ENCODE measurements at regions not wholly inside any gene's neighbourhood (a gene's known extent, or its start where the extent isn't known, plus 50 kb on each side); places are given as distances from the start of the nearest gene placed in this dataset.
"Not testable (repeated sequence)": the region's sequence is repeated elsewhere in the genome, so short reads cannot be mapped to it uniquely, and the experiment has no call there.

GRCh38 chr5:109982966-109983534 is 293.3 kb downstream of the MAN2A1 start:
- intact Hi-C loops (cut with DNase I) = no loop called here
- DNase-seq (ENCODE audit: missing footprints) (no peak), ATAC-seq (no peak)

DNA sequence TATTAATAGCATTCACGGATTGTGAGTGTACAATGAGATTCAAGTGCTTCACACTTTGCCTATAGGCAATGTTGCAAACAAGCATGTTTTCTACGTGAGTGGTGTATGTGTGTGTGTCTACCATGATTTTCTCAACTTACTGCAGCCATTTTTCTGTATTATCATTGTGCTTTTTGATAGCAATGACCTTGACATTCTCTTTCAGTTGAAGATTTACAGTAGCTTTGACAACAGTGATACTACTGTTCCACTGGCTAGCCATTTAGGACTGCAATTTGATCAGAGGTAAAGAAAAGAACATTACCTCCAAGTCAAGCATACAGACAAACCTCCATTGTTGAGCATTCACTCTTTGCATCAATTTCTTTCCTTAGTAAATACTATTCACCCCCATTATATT is 297.0 kb downstream of the MAN2A1 start:
- DNase-seq (ENCODE audit: missing footprints) = no peak
- intact Hi-C loops (cut with DNase I) = no loop called here
- no peak for ATAC-seq

- DNase-seq (ENCODE audit: missing footprints) (no peak), ATAC-seq (no peak)
- intact Hi-C loops (cut with DNase I) = no loop called here
Measured at GRCh38 chr5:109987355-109987754, 297.6 kb downstream of the MAN2A1 start.

GRCh38 chr5:109987970-109988369 is 298.2 kb downstream of the MAN2A1 start:
- DNase-seq (ENCODE audit: missing footprints) = no peak
- intact Hi-C loops (cut with DNase I) = no loop called here
- ATAC-seq = no peak

GRCh38 chr5:109989161-109989560 is 299.4 kb downstream of the MAN2A1 start:
- intact Hi-C loops (cut with DNase I) = no loop called here
- no peak for ATAC-seq
- DNase-seq (ENCODE audit: missing footprints) = no peak

- no peak for ATAC-seq
- DNase-seq (ENCODE audit: missing footprints) = no peak
- intact Hi-C loops (cut with DNase I) = no loop called here
Measured at GRCh38 chr5:109989994-109990722, 300.4 kb downstream of the MAN2A1 start.

- intact Hi-C loops (cut with DNase I) = no loop called here
- ATAC-seq = no peak
- DNase-seq (ENCODE audit: missing footprints) = no peak
Measured at GRCh38 chr5:109990723-109991359, 301.1 kb downstream of the MAN2A1 start.

DNA sequence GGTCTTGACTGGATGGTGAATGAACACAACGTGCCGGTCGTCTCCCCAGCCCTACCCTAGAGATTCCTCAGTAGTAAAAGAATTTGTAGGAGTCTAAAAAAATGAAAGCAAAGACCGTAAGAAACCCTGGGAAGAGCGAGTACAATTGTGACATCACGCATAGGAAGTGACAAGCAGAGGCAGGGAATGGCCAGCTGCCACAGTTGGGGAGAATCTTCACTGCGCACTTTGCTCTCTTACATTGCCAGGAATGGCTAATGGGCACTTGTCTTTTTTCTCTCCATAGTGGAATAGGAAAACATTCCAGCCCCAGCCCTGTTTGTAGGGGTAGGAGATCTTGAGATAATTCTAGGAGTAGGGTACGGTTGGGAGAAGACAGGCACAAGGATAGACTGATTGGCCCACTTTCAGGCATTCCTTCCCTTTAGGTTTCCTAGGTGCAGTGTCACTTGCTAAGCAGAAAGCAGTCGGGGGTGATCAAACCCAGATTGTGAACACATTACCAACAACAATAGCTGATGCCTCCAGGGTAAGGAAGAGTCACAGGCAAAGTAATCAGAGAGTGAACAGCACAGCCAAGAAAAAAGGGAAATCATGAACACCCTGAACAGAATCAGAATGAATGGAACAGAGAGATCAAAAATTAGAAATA is 302.7 kb downstream of the MAN2A1 start:
- intact Hi-C loops (cut with DNase I) = no loop called here
- ATAC-seq (no peak), DNase-seq (ENCODE audit: missing footprints) (no peak)

DNA sequence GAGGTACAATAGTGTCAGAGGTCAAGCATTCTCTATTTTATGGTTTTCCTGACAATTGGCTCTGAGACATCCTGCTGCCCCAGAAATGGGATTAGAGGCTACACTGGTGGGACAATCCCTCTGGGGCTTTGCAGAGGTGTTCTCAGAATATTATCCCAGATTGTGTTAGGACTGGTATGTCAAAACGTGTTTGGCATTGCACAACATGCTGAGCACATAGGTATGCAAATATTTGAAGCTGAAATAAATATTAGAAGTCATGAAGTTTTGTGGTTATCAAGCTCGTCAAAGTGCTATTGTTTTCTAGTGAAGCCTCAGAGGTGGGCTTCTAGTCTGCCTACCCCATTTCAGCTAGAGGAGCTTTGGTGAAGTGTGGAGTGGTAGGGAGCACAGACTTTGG is 304.4 kb downstream of the MAN2A1 start:
- ATAC-seq (no peak), DNase-seq (ENCODE audit: missing footprints) (no peak)

DNA sequence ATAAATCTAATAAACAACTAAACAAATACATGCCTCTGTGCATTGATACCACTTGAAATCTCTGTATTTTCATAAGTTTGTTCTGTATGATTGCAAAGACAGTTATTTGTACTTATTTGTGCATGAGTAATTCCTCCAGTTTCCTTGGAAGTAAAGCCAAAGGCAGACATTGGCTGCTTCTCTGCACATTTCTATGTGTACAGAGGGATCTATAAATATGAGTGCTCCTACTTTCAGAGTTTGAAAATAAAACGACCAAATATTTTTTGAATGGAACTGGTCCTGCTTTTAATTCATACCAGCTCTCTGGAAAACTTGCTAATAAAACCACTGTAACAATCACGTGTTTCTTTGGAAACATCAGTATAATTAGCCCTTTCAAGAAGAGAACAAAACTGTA is 306.5 kb downstream of the MAN2A1 start:
- intact Hi-C loops (cut with DNase I) = no loop called here
- no peak for DNase-seq (ENCODE audit: missing footprints)
- no peak for ATAC-seq

More for the DNA sequence above, 304.4 kb downstream of the MAN2A1 start:
- intact Hi-C loops (cut with DNase I) = no loop called here

GRCh38 chr5:109997161-109997560 is 307.4 kb downstream of the MAN2A1 start:
- ATAC-seq (no peak), DNase-seq (ENCODE audit: missing footprints) (no peak)
- intact Hi-C loops (cut with DNase I) = no loop called here

- no peak for ATAC-seq
- no peak for DNase-seq (ENCODE audit: missing footprints)
- intact Hi-C loops (cut with DNase I) = no loop called here
Measured at GRCh38 chr5:109998208-109998607, 308.5 kb downstream of the MAN2A1 start.

DNA sequence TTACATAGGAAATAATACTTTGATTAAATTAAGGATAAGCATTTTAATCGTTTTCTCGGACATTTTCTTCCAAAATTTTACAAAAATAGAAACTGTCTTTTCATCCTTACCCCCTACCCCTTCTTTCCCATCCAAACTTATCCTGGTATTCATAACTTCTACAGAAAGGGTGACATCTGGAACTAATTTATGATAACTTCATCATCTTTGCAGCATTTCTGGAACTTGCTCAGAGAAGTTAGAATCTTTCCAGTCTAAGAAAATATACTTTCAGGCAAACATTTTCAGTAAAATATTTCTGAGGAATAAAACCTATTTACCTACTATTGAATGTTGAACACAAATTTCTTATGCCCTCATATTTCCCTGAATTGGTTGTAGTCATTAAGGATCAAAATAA is 309.0 kb downstream of the MAN2A1 start:
- ATAC-seq = no peak
- intact Hi-C loops (cut with DNase I) = no loop called here
- no peak for DNase-seq (ENCODE audit: missing footprints)

GRCh38 chr5:110001648-110002047 is 311.9 kb downstream of the MAN2A1 start:
- intact Hi-C loops (cut with DNase I) = loop anchor here (5.0 kb wide), 1 partner anchor 79 kb away; no protein-coding TSS in a partner anchor
- ATAC-seq = no peak
- DNase-seq (ENCODE audit: missing footprints) = no peak

DNA sequence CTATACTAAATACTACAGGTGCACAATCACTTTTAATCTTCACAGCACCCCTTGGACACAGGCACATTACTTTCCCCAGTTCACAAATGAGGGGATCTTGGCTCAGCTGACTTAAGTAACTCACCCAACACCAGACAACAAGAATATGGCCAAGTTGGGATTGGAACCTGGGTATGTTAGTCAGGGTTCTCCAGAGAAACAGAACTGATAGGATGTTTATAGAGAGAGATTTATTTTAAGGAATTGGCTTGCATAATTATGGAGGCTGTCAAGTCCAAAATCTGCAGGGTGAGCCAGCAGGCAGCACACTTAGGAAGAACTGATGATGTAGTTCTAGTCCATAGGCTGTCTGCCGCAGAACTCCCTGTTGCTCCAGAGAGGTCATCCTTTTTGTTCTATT is 312.9 kb downstream of the MAN2A1 start:
- DNase-seq (ENCODE audit: missing footprints) (no peak), ATAC-seq (no peak)
- intact Hi-C loops (cut with DNase I) = loop anchor here (5.0 kb wide), 1 partner anchor 80 kb away; no protein-coding TSS in a partner anchor

DNA sequence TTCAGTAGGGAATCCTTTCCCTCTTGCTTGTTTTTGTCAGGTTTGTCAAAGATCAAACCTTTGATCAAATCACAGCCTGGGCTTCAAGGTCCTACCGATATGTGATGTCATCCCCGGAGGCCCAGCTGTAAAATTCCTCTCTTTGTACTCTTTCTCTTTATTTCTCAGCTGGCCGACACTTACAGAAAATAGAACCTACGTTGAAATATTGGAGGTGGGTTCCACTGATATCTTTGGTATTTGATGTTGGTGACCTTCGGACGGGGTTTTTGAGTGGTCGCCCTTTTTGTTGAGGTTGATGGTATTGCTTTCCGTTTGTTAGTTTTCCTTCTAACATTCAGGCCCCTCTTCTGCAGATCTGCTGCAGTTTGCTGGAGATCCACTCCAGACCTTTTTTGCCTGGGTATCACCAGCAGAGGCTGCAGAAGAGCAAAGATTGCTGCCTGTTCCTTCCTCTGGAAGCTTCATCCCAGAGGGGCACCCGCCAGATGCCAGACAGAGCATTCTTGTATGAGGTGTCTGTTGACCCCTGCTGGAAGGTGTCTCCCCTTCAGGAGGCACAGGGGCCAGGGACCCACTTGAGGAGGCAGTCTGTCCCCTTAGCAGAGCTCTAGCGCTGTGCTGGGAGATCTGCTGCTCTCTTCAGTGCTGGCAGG is 316.3 kb downstream of the MAN2A1 start:
- ATAC-seq; intact Hi-C loops (cut with DNase I): not testable (repeated sequence)

GRCh38 chr5:110007101-110007500 is 317.4 kb downstream of the MAN2A1 start:
- DNase-seq (ENCODE audit: missing footprints) (no peak), ATAC-seq (no peak)
- intact Hi-C loops (cut with DNase I) = no loop called here

More for the DNA sequence above, 316.3 kb downstream of the MAN2A1 start:
- DNase-seq (ENCODE audit: missing footprints) = not testable (repeated sequence)

DNA sequence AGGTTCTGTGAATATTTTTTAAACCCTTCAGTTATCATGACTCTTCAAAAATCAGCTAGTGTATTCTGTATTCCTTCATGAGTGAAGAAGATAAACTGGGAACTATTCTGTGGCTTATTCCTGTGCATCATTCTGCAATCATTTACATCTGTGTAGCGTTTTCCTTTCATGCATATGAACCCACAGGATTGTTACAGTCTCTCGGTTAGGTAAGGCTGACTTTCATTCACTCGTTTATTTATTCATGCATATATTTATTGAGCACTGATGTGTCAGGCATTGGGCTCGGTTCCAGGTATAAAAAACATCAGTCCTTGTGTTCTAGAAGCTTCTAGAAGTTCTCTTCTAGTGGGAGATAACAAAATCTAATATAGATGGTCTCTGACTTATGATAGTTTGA is 318.4 kb downstream of the MAN2A1 start:
- ATAC-seq (no peak), DNase-seq (ENCODE audit: missing footprints) (no peak)
- intact Hi-C loops (cut with DNase I) = no loop called here

- ATAC-seq = no peak
- DNase-seq (ENCODE audit: missing footprints) = no peak
- intact Hi-C loops (cut with DNase I) = no loop called here
Measured at GRCh38 chr5:110012145-110012544, 322.4 kb downstream of the MAN2A1 start.

All from Right ventricle myocardium inferior (tissue), 1 donor.